Neural progenitor cell (in vitro differentiated cells): ENCODE measurements at regions not wholly inside any gene's neighbourhood (a gene's known extent, or its start where the extent isn't known, plus 50 kb on each side); places are given as distances from the start of the nearest gene placed in this dataset.
"Not testable (repeated sequence)": the region's sequence is repeated elsewhere in the genome, so short reads cannot be mapped to it uniquely, and the experiment has no call there.

Experiments
- CTCF ChIP-seq: fragments of 200-600 bp; sonication (generic); IDR thresholded peaks from 2 replicates; pipeline ENCODE4 v1.5.1; 2017; ENCODE audit warnings: antibody characterized with exemption, mild to moderate bottlenecking
- EZH2 ChIP-seq: fragments of 200-600 bp; sonication (generic); IDR thresholded peaks from 2 replicates; pipeline ENCODE4 v1.6.1; 2017; ENCODE audit warnings: antibody characterized with exemption, mild to moderate bottlenecking, moderate library complexity
- EZH2phosphoT487 ChIP-seq: fragments of 200-600 bp; sonication (generic); IDR thresholded peaks from 2 replicates; pipeline ENCODE4 v1.6.1; 2017; ENCODE audit warnings: antibody characterized with exemption

GRCh38 chr14:51366460-51366859 is 126.4 kb downstream of the TMX1 start:
- TF ChIP-seq CTCF, EZH2, EZH2phosphoT487: not testable (repeated sequence)
